GM12878 (cell line): ENCODE measurements at regions not wholly inside any gene's neighbourhood (a gene's known extent, or its start where the extent isn't known, plus 50 kb on each side); places are given as distances from the start of the nearest gene placed in this dataset.

ENCODE experiments used
- ATAC-seq: fragments of 200-7000 bp; cut with Tn5 transposase; 3 replicates; pipeline ENCODE4 v1.9.1; 2020; ENCODE audit warnings: mild to moderate bottlenecking, moderate library complexity
- BruUV-seq: library from RNA; stranded (reverse); fragments of 400-500 nt; replicated peaks from 2 replicates; lab custom pipeline; 2021; lab: Mats Ljungman, UMichigan
- CTCF ChIA-PET: fragments of 300-600 bp; sonication (Branson Sonifier 250); formaldehyde crosslinking; extraction: SDS; loops from one replicate; lab custom pipeline; 2021; ENCODE audit warnings: inconsistent platforms; lab: Yijun Ruan, JAX
- POLR2A ChIA-PET: fragments of 350-600 bp; formaldehyde crosslinking; extraction: SDS; loops from one replicate; lab custom pipeline; 2021; ENCODE audit warnings: inconsistent platforms; lab: Charles Lee
- RAD21 ChIA-PET: fragments of 300-600 bp; sonication (Branson Sonifier 250); formaldehyde crosslinking; loops from one replicate; lab custom pipeline; 2023; ENCODE audit warnings: antibody characterized with exemption; ENCODE audit not compliant: unreplicated experiment; lab: Charles Lee
- SMC1A ChIA-PET: fragments of 300-600 bp; sonication (Branson Sonifier 250); formaldehyde crosslinking; loops from one replicate; lab custom pipeline; 2023; ENCODE audit not compliant: unreplicated experiment, uncharacterized antibody; lab: Charles Lee
- DNase-seq: peaks from one replicate; pipeline ENCODE4 v3.0.0-alpha.2; 2011; ENCODE audit warnings: low read depth, low spot score
- FAIRE-seq: peaks from 3 replicates; lab custom pipeline; 2011; peaks lifted over from hg19 to GRCh38; lab: Jason Lieb, UNC
- H2AFZ ChIP-seq: 2 replicates; pipeline ENCODE4 v1.6.0; 2011; ENCODE audit warnings: low read depth, low read length, control low read depth; ENCODE audit not compliant: control insufficient read depth
- H3K27ac ChIP-seq: 2 replicates; pipeline ENCODE4 v1.5.1; 2011; ENCODE audit warnings: control low read depth; ENCODE audit not compliant: control insufficient read depth, insufficient read depth
- H3K27me3 ChIP-seq, 2 experiments: replicated peaks in 1 of 2; 2 replicates each; pipeline versions ENCODE4 v1.6.0 to v1.6.1; 2011; ENCODE audit warnings: low read length in 1 of 2; ENCODE audit not compliant: control insufficient read depth in 2 of 2, insufficient read depth in 2 of 2
- H3K36me3 ChIP-seq, 2 experiments: 2 replicates each; pipeline ENCODE4 v1.5.1; 2011; ENCODE audit warnings: low read length in 1 of 2; ENCODE audit not compliant: control insufficient read depth in 2 of 2, insufficient read depth in 2 of 2
- H3K4me1 ChIP-seq: 2 replicates; pipeline ENCODE4 v1.6.1; 2011; ENCODE audit warnings: mild to moderate bottlenecking, low read length, moderate library complexity, mixed read lengths; ENCODE audit not compliant: control insufficient read depth, insufficient read depth
- H3K4me2 ChIP-seq: 2 replicates; pipeline ENCODE4 v1.6.0; 2011; ENCODE audit warnings: control low read depth; ENCODE audit not compliant: control insufficient read depth, insufficient read depth
- H3K4me3 ChIP-seq: fragments of 200-600 bp; sonication (generic); 2 replicates; pipeline ENCODE4 v1.5.1; 2016
- H3K79me2 ChIP-seq: 2 replicates; pipeline ENCODE4 v1.6.0; 2011; ENCODE audit warnings: low read length; ENCODE audit not compliant: control insufficient read depth, insufficient read depth
- H3K9ac ChIP-seq: 2 replicates; pipeline ENCODE4 v1.8.0; 2011; ENCODE audit warnings: low read length, control low read depth, mixed read lengths; ENCODE audit not compliant: control insufficient read depth, insufficient read depth
- H3K9me3 ChIP-seq: replicated peaks from 3 replicates; pipeline ENCODE4 v1.5.1; 2011; ENCODE audit warnings: mild to moderate bottlenecking, low read length; ENCODE audit not compliant: control insufficient read depth, insufficient read depth
- H4K20me1 ChIP-seq: 2 replicates; pipeline ENCODE4 v1.6.0; 2011; ENCODE audit not compliant: control insufficient read depth, insufficient read depth
- ASH2L ChIP-seq: fragments of 300-600, 200-600 bp; sonication (generic); IDR thresholded peaks from 2 replicates; pipeline ENCODE4 v1.6.1; 2017; ENCODE audit warnings: low read depth, mild to moderate bottlenecking, borderline replicate concordance
- BCL11A ChIP-seq: IDR thresholded peaks from 2 replicates; pipeline ENCODE4 v1.6.1; 2011; ENCODE audit warnings: low read depth, low read length
- MEF2A ChIP-seq: IDR thresholded peaks from 2 replicates; pipeline ENCODE4 v1.6.1; 2011; ENCODE audit warnings: low read depth, mild to moderate bottlenecking, low read length, moderate library complexity; ENCODE audit not compliant: insufficient read depth
- NR2F1 ChIP-seq: fragments of 450-650 bp; conservative IDR thresholded peaks from 2 replicates; pipeline ENCODE4 v1.6.1; 2017; ENCODE audit warnings: mild to moderate bottlenecking
- RUNX3 ChIP-seq: IDR thresholded peaks from 2 replicates; pipeline ENCODE4 v1.6.1; 2012; ENCODE audit warnings: low read length, inconsistent platforms
- SMC3 ChIP-seq: IDR thresholded peaks from 2 replicates; pipeline ENCODE4 v1.6.1; 2011; ENCODE audit warnings: low read length, improper control_type of control experiment, borderline replicate concordance
- YY1 ChIP-seq: IDR thresholded peaks from 2 replicates; pipeline ENCODE4 v1.6.1; 2011; ENCODE audit warnings: low read depth, mild to moderate bottlenecking, low read length
- ZNF274 ChIP-seq: IDR thresholded peaks from one replicate; pipeline ENCODE4 v1.8.0; 2011; ENCODE audit not compliant: insufficient read length, insufficient read depth
- ZZZ3 ChIP-seq: IDR thresholded peaks from 2 replicates; pipeline ENCODE4 v1.6.1; 2011; ENCODE audit warnings: low read depth; ENCODE audit not compliant: control insufficient read depth, insufficient read length
- WGBS: methylation state at CpG from one replicate; pipeline ENCODE4 v1.1.6; 2016; ENCODE audit warnings: low lambda C conversion rate; ENCODE audit not compliant: insufficient replicate concordance, insufficient coverage; ENCODE audit errors: missing lambda C conversion rate; 5-methylcytosine and 5-hydroxymethylcytosine counted together
- in situ Hi-C: fragments of 300-500 bp; cut with MboI; formaldehyde crosslinking; loops from 9 replicates; pipeline ENCODE4 v1.14.3; 2018; ENCODE audit warnings: mixed read lengths
- intact Hi-C: fragments of 100-400 bp; cut with micrococcal nuclease; formaldehyde crosslinking; loops from one replicate; pipeline ENCODE4 v1.14.2; 2022; ENCODE audit not compliant: unreplicated experiment
- TF ChIP-seq, protein P1 (sequence below): fragments of 450-650 bp; IDR thresholded peaks from 2 replicates; pipeline ENCODE4 v1.6.1; 2017; ENCODE audit warnings: mild to moderate bottlenecking

DNA sequence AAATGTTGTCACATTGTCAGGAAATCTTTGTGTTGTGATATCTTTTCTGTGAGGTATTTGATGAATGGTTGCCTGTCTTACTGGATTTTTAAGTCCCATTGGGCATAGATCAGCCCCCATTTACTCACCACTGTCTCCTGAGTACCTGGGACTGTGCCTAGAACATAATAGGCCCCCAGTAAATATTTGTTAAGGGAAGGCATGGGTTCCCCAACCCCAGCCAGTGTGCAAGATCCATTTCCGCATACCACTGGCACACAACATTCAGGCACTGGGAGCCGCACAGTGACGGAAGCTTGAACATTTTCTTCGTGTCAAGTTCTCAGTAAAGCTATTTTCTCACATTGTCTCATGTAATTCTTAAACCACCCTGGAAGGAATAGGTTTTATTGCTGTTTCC, 72.2 kb downstream of the UNC5CL start:
- CTCF ChIA-PET = interaction anchor here (1.2 kb wide), 1 partner anchor 15 kb away, joined by 3 read pairs; no protein-coding TSS in a partner anchor
- TF ChIP-seq RUNX3 (no peak), BCL11A (no peak), ZZZ3 (no peak), SMC3 (no peak)
- TF ChIP-seq, protein P1, sequence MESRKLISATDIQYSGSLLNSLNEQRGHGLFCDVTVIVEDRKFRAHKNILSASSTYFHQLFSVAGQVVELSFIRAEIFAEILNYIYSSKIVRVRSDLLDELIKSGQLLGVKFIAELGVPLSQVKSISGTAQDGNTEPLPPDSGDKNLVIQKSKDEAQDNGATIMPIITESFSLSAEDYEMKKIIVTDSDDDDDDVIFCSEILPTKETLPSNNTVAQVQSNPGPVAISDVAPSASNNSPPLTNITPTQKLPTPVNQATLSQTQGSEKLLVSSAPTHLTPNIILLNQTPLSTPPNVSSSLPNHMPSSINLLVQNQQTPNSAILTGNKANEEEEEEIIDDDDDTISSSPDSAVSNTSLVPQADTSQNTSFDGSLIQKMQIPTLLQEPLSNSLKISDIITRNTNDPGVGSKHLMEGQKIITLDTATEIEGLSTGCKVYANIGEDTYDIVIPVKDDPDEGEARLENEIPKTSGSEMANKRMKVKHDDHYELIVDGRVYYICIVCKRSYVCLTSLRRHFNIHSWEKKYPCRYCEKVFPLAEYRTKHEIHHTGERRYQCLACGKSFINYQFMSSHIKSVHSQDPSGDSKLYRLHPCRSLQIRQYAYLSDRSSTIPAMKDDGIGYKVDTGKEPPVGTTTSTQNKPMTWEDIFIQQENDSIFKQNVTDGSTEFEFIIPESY = no peak
- no TSS peak for BruUV-seq
- no peak overlapping the region for H3K9ac ChIP-seq
- no peak for DNase-seq
- no peaks in the 10 kb centered on the region for H3K9me3 ChIP-seq
- intact Hi-C loops = no loop called here
- RAD21 ChIA-PET = no interaction called here
- SMC1A ChIA-PET = no interaction called here
- H3K27ac ChIP-seq = no peak overlapping the region
- H3K4me3 ChIP-seq = no peak overlapping the region
- no peaks in the 10 kb centered on the region for H3K36me3 ChIP-seq
- in situ Hi-C loops = no loop called here
- ATAC-seq = no peak
- POLR2A ChIA-PET = no interaction called here
- H2AFZ ChIP-seq = no peak overlapping the region
- FAIRE-seq = no peak
- 73% methylated on average over 4 of the region's 4 CpGs for whole genome bisulfite sequencing
- H3K4me2 ChIP-seq = no peak overlapping the region
- H4K20me1 ChIP-seq = no peaks in the 10 kb centered on the region; the same call in 1 of the 2 replicates
- no peaks in the 10 kb centered on the region for H3K4me1 ChIP-seq
- H3K27me3 ChIP-seq = no peaks in the 10 kb centered on the region
- H3K79me2 ChIP-seq = no peaks in the 10 kb centered on the region

DNA sequence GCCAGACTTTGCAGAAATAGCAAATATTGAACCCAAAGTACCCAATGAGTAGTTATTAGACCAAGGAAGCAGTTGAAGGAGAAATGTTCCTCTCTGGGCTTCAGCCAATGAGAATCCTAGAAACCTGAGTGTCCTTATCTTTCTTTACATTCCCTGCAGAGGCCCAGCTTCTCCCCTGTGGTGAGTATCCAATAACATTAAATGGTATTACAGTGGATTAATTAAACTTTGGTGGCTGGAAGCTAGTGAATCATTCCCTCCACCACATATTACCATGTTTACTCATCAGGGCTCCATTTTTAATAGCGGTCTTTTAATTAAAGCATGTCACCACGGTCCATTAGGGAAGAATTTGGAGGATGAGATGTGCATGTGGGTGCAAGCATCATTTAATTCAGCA, 74.0 kb downstream of the UNC5CL start:
- POLR2A ChIA-PET = no interaction called here
- in situ Hi-C loops = no loop called here
- no peaks in the 10 kb centered on the region; the same call in 1 of the 2 replicates for H4K20me1 ChIP-seq
- no peak overlapping the region for H3K4me2 ChIP-seq
- no peak overlapping the region for H3K9ac ChIP-seq
- H3K27ac ChIP-seq = no peak overlapping the region
- intact Hi-C loops = no loop called here
- H3K4me1 ChIP-seq = no peaks in the 10 kb centered on the region
- ATAC-seq = no peak
- no peak overlapping the region for H2AFZ ChIP-seq
- SMC1A ChIA-PET = no interaction called here
- H3K9me3 ChIP-seq = no peaks in the 10 kb centered on the region
- TF ChIP-seq MEF2A (no peak), ASH2L (no peak), NR2F1 (no peak), YY1 (no peak), ZNF274 (no peak)
- TF ChIP-seq, all 136 proteins: peak for 0
- no peaks in the 10 kb centered on the region for H3K36me3 ChIP-seq
- H3K4me3 ChIP-seq = no peak overlapping the region
- H3K27me3 ChIP-seq = no peaks in the 10 kb centered on the region
- no peaks in the 10 kb centered on the region for H3K79me2 ChIP-seq
- 49% methylated on average over 2 of the region's 2 CpGs for WGBS
- RAD21 ChIA-PET = no interaction called here
- FAIRE-seq = no peak
- no TSS peak for BruUV-seq
- no peak for DNase-seq
- CTCF ChIA-PET = no interaction called here
